Dermis blood vessel endothelial cell (primary cell): ENCODE measurements at regions not wholly inside any gene's neighbourhood (a gene's known extent, or its start where the extent isn't known, plus 50 kb on each side); places are given as distances from the start of the nearest gene placed in this dataset.
A peak's percentile ranks its signal among the peaks of the same experiment; 100 is the strongest.
"Not testable (repeated sequence)": the region's sequence is repeated elsewhere in the genome, so short reads cannot be mapped to it uniquely, and the experiment has no call there.

Experiments used
- DNase-seq: peaks from one replicate; pipeline ENCODE4 v3.0.0; 2010

DNA sequence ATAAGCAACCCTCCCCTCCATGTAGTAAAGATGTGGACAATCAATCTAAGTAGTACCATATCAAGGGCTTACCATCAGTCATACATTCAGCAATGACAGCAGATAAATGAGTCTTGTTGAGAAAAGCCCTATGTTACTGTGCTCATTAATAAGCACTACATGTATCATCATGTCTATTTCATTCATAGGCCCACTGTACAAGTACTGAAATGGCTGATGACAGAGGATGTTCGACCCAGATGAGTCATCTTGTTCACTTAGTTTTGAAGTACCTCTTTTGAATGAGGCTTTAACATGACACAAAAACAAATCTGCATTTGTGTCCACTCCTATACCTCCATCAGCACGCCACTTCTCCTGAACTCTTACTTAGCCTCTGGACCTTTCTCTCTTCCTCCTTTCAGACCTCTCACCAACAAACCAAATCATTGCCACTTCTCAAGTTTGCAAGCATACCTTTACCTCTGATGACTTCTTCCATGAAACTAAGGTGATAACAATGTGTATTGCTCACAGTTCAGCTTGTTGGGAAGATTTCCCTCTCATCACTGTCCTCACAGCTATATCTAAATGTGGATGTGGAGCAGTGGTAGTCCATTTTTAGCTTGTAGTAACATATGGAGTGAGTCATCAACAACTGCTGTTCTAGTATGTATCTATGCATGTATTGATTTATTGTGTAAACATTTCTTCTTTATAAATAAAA, 921.0 kb upstream of the SLC39A10 start:
- DNase-seq, result no peak

DNA sequence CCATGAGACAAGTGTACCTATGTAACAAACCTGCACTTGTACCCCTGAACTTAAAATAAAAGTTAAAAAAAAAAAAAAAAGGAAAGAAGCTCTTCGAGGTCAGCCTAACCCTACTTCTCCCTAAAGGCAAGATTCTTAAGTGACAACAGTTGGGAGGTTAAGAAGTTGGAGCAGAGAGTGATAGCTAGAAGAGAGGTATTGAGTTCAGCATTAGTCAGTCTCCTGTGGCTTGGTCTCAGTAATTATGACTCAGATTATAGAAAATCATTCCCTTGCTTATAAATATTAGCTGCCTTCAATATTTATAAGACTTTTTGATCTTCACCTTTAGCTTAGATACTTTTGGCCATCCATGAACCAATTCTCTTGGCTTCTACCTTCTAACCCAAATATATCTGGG, 926.8 kb upstream of the SLC39A10 start:
- no peak for DNase-seq

DNA sequence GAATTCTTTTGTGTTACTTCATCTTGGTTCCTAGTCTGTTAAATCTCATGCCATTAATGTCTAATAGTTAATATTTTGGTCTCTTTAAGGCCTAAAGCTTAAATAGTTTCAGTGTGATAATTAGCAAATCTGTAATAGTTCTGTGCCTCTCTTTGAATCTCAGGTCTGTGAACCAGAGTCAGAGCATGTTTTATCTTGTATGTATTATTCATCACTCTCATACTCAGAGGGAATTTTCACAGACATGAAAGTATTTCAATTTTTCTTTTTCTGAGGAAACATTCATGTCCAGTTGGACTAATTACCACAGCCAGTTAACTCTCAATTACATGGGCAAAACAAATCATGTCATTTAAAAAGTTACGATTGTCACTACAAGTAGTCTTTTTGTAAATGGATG, 931.9 kb upstream of the SLC39A10 start:
- no peak for DNase-seq

DNA sequence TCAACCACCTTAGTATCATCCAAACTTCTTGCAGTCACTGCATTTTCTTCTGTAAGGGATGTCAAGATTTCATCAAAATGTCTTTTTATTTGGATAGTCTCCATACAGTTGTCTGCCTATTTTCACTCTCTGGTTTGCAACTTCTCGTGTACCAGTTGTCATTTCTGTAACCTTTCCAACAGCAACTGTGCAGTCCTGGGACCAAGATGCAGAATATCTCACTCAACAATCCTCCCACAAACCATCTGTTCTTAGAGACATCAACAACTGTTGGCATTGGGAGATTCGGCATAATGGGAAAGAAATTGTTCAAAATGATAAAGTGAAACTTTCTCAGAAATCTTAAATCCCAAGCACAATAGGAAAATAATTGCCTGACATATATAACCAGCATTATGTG, 933.6 kb upstream of the SLC39A10 start:
- no peak for DNase-seq

DNA sequence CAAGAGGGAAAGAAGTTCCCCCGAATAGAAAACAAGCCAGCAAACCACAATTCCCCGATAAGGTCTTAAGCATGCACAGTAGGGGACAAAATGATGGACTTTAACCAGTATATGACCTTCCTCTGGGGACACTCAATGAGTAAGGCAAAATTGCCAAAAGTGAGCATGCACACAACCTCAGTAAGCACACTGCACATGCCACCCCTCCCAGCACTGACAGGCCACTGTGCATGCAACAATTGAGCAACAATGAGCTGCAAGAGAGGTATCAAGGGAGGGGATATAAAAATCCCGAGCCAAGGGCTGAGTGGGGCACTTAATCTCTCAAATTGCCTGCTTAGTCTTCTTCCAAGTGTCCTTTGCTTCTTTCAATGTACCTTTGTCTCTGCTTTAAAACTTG, 935.8 kb upstream of the SLC39A10 start:
- DNase-seq, result no peak

DNA sequence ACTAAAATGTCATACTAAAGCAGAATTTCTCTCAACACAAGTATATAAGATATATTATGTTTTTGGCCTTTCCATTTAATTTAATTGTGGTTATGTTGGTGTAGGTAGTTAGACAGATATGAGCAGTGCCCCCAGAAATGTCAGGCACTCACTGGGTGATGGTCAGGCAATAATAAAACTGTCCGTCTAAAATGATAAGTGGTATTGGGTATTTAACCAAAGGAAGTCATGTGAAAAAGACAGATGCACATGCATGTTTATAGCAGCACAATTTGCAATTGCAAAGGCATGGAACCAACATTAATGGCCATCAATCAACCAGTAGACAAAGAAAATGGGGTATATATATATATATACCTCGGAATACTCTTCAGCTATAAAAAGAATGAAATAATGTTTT, 936.6 kb upstream of the SLC39A10 start:
- DNase-seq, result no peak

DNA sequence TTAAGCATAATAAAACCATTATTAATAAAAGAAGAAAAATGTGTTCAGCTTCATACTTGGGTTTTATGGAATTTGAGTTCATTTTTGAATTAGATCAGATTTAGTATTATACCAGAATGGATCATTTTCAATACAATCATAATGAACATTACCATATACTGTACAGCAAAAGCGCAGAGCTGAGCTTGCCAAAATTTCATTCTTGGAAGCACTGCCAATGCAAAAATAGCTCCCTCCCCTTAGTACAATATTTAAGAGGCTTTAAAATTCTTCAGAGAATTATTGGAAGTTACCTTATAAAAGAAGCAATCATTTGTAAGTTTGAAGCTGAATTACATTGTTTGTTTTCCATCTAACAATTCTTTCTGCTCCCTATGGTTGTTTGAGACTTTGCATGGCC, 938.1 kb upstream of the SLC39A10 start:
- DNase-seq, result no peak

DNA sequence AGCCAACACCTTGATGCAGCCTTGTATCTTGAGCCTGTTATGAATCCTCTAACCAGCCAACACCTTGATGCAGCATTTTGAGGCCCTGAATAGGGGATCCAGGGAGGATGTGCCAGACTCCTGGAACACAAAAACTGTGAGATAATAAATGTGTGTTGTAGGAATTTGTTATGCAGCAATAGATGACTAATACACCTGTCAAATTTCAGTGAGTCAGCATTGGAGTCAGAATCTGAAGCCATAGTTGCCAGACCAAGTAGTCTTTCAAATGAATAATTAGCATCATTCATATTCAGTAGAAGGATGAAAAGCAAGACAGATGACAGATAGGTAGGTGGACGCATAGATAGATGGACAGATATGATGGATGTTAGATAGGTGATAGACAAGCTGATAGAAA, 942.5 kb upstream of the SLC39A10 start:
- DNase-seq, result no peak

DNA sequence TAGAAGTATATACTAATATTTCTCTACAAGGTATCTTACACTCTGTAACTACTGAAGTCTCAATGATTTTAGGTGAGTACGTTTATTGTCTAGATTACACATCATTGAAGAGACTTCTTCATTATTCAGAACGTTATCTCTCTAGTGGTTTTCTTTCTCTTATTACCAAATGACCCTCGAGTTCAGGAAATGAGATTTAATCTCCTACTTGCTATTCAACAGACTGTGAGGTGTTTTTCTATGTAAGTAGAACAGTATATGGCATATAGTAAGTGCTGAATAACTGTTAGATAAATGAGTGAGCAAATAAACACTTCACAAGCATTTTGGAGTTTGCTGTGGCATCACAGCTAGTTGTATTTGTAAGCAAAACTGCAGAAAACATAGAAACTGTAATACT, 947.2 kb upstream of the SLC39A10 start:
- no peak for DNase-seq

DNA sequence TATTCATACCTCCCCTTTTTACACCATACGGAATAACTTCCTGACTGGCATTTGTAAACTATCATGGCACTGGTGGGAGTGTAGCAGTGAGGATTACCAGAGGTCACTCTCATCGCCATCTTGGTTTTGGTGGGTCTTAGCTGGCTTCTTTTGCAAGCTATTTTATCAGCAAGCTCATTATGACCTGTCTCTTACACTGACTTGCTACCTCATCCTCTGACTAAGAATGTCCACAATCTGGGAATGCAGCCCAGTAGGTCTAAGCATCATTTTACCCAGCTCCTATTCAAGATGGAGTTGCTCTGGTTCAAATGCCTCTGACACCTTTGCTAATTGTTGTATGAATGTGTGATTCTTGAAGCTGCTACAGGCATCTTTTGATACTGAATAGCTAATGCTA, 950.8 kb upstream of the SLC39A10 start:
- DNase-seq, result no peak

DNA sequence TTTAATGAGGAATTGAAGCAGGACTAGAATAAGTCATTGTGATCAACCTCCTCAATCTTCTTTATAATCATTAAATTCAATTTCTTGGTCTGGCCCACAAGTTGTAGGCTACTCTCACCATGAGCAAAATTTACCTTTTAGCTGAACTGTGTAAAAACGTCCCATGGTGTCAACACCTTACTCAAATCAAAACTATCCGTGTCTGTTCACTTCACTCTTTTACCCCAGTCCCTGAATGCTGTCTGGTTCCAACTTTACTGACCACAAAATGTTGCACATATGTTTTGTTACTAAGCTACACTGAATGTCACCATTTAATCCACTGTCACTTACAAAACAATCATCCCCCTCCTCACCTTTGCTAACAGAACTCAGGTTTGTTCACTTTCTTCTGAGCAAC, 951.6 kb upstream of the SLC39A10 start:
- DNase-seq, result no peak

DNA sequence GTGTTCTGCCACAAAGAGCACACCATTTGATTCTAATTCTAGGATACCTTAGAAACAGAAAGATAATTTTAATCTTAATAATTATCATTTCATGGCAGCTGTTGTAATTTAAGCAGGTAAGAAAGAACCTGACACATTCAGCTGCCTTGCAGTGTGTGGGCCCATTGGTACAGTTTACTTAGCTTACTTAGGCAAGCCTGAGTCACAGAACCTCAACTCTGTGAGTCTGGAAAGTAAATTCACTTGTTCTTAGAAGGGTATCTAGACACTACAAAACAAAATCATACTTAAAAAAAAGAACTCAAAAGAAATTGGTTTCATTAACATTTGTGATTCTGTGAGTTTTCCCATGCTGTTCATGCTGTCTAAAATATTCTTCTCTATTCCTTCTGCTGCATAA, 956.3 kb upstream of the SLC39A10 start:
- peak; percentile 10 for DNase-seq

DNA sequence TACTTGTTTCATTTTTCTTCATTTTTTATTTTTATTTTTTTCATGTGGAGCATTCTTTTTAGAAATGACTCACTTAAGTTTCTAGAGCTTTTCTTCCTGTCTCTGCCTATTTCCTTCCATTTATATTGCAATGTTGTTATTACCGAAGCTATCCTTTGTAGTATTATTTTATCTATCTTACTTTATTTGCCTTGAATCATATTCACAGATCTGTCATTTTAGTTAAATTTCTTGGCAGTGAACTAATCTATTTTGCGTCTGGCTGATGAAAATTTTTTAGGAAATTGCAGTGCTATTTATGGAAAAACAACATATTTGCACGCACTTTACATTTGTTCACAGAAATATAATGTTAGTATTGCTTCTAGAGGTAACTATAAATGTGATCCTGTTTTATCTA, 956.9 kb upstream of the SLC39A10 start:
- peak; percentile 21 for DNase-seq

DNA sequence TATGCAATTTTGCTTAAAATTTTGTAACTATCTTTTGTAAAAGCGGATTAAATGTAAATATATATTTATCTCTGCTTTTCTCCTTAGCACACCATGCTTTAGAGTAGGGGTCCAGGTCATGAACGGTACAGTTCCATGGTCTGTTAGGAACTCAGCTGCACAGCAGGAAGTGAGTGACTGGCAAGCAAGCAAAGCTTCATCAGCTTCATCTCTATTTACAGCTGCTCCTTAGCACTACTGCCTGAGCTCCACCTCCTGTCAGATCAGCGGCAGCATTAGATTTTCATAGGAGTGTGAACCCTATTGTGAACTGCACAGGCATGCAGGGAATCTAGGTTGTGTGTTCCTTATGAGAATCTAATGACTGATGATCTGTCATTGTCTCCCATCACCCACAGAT, 959.0 kb upstream of the SLC39A10 start:
- peak; percentile 36 for DNase-seq

DNA sequence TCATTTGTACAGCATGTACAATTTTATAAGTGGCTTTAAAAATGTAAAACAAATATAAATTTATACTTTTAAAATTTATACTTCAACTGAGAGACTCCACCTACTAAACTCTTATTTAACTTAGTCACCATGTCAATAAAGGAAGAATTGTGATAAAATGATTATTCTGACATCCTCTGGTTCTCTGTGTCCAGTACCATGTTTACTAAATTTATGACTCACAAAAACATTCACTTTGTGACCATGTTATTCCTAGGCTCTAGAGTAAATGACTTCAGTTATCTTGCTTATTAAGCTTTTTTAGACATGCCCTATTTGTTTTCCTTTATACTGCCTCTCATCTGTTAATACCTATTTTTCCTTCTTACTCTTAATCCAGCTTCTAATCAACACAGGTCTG, 959.6 kb upstream of the SLC39A10 start:
- no peak for DNase-seq

DNA sequence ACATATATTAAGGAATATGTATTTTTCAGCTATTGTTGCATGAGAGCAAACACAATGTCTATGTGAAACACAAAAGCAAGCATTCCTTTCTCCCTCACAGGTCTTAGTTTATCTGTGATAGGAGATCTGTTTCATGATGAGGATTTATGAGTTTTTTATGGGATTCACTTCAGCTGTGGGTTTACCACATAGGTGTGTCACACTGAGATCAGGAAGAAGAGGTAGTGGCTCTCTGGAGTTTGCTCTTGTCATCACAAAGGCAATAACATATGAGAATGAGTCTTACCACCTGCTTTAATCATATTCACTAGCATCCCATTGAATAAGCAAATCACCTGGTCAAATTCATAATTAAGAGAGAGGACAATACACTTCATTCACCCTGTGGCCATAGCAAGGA, 960.3 kb upstream of the SLC39A10 start:
- DNase-seq, result no peak

DNA sequence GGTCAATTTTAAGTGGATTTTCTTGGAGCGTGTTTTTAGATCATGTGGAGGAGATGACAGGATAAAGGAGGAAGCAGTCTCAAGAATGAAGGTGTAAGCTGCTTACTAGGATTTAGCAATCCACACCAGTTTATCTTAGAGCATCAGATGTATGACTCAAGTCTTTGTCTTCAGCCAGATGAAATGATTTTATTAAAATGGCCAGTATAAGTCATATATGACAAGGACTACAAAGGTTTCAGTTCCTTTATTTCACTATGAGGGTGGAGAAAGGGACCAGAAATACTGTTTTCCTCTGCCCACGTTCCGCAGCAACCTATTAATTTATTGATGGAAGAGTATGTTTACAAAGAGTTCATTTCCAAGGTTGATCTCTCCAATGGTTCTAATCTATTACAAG, 970.5 kb upstream of the SLC39A10 start:
- DNase-seq, result no peak

DNA sequence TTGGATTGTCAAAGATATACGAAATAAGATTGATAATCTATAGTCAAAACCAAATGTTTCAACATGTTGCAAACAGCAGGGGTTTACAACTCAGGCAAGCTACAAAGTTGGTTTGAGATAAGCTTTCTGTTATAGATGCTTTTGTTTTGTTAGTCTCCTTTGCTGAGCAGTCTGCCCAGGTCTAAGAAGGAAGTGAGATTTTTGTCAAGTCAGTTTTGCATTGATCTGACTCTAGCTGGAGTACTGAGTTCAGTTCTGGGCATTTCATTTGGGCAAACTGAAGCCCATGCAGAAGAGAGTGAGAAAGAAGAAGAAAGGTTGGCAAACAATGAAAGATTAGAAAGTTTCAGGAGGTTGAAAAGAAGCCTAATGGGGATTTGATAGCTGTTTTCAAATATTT, 983.0 kb upstream of the SLC39A10 start:
- no peak for DNase-seq

DNA sequence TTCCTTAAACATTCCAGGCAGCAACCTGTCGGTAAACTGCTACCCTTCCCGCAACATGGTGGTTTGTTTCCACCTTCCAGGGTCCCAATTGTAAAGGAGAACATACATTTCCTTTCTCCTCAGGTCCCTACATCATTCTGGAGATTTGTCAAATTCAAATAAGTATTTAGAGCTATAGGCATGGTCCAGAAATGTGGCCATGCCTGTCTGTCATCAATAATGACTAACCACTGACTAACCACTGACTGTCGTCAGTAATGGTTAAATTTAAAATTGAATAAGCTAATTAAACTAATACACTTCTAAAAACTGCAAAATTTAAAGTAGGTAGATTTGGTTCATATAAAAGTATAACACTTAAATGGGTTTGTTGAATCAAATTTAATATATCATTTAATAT, 984.0 kb upstream of the SLC39A10 start:
- DNase-seq, result no peak

DNA sequence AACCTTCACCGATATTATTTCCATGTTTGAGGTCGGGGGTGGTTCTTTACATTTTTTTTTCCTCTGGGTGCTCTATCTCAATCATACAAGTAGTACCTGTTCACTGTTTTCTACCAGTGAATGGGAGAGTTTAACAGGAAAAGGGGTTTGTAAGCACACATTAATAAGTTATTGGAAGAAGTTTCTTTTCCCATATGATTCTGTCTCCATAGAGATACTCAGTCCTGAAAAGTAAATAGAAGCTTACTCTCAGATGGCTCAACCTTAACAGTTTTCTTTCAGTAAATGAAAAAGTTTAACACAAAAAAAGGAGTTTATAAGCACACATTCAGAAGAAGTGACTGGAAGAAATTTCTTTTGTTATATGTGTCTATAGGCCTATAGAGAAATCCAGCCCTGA, 995.6 kb upstream of the SLC39A10 start:
- no peak for DNase-seq

DNA sequence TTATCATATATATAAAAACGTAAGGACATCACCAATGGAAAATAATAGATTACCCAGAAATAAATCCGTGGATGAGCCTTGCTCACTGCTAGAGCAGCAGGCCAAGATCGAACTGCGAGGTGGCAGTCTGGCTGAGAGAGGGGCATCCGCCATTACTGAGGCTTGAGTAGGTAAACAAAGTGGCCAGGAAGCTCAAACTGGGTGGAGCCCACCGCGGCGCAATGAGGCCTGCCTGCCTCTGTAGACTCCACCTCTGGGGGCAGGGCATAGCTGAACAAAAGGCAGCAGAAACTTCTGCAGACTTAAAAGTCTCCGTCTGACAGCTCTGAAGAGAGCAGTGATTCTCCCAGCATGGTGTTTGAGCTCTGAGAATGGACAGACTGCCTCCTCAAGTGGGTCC, 1018.0 kb upstream of the SLC39A10 start:
- DNase-seq, result not testable (repeated sequence)

DNA sequence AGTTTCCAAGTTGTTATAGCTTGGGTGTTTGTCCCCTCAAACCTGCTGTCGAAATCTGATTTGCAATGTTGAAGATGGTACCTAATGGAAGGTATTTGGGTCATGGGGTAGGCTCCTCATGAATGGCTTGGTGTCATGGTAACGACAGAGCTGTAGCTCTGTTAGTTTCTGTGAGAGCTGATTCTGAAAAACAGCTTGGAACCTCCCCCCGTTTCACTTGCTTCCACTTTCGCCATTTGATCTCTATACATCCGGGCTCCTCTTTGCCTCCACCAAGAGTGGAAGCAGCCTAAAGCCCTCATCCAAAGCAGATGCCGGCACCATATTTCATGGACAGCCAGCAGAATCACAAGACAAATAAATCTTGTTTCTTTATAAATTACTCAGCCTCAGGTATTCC, 1035.1 kb upstream of the SLC39A10 start:
- DNase-seq, result no peak

DNA sequence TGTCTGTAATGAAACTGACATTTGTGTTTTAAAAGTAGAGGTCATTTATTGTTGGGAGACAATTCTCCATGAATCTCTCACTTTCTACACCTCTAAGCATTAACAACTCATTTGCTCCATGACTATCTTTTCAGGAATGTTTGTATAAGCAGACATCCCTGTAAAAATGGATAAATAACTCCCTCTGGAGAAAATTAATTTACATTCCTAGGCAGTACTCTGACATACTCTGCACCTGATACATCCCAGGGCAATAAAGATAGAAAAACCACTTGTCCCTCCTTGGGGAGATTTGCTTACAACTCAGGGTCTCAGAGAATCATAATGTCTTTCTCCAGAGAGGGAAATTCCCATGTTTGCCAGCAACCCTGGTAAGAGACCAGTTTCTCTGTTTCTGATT, 1037.7 kb upstream of the SLC39A10 start:
- no peak for DNase-seq

DNA sequence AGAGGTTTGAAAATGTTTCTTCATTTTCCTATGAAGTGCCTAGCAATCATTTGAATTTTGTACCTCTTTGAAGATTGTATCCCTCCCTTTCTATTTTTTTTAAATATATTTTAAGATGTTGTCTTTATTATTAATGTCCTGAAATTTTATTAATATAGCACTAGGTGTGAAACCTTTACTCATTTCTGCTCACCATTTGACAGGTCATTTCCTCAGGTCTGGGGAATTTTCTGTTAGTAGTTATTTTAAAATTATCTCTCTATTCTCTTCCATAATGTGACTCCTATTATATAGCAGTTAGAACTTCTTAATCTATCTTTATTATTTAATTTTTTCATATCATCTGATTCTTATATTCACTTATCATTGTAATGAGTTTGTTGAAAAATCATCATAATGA, 1038.6 kb upstream of the SLC39A10 start:
- no peak for DNase-seq

DNA sequence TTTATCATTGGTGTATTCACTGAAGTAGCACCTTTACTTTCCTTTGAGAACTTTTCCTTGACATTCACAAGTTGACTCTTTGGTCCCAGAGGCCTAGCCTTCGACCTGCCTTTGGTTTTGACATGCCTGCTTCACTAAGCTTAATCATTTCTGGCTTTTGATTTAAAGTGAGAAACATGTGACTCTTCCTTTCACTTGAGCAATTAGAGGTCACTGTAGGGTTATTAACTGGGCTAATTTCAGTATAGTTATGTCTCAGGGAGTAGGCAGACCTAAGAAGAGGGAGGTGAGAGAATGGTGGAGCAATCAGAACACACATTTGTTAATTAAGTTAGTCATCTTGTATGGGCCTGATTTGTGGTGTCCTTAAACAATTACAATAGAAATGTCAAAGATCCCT, 1040.7 kb upstream of the SLC39A10 start:
- DNase-seq, result no peak

DNA sequence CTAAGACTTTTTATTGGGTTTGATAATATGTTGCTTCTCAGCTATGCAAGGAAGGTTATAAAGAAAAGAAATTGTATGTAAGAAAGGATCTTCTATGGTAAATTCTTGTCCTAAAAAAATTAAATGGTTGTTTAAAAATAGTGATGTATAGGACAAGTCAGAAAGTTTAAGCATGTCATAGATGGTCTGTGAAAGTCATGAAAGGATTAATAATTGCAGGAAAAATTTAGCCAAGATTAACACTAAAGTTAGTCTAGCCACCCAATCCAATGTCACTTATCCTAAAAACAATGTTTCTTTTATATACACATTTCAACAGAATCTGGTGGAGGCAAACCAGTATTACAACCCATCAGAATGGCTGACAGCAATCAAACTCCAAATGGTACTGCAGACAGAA, 1046.7 kb upstream of the SLC39A10 start:
- no peak for DNase-seq
